IMR-90 (cell line): ENCODE measurements at regions not wholly inside any gene's neighbourhood (a gene's known extent, or its start where the extent isn't known, plus 50 kb on each side); places are given as distances from the start of the nearest gene placed in this dataset.

Experiments used
- ATAC-seq: fragments of 200-7000 bp; cut with Tn5 transposase; 2 replicates; pipeline ENCODE4 v1.9.1; 2020; ENCODE audit warnings: low read depth, mild to moderate bottlenecking, moderate library complexity
- BruUV-seq: library from RNA; stranded (reverse); fragments of 400-500 nt; replicated peaks from 2 replicates; lab custom pipeline; 2021; lab: Mats Ljungman, UMichigan
- CTCF ChIA-PET: fragments of 300-600 bp; formaldehyde crosslinking; extraction: SDS; loops from one replicate; lab custom pipeline; 2021; ENCODE audit warnings: antibody characterized with exemption; lab: Yijun Ruan, JAX
- POLR2A ChIA-PET: fragments of 300-600 bp; sonication (Branson Sonifier 250); formaldehyde crosslinking; loops from one replicate; lab custom pipeline; 2022; ENCODE audit warnings: antibody characterized with exemption; ENCODE audit not compliant: unreplicated experiment; lab: Charles Lee
- DNase-seq: peaks from one replicate; pipeline ENCODE4 v3.0.0; 2013
- H2AFZ ChIP-seq: replicated peaks from 2 replicates; pipeline ENCODE3; 2013; ENCODE audit warnings: low read length, mild to moderate bottlenecking; ENCODE audit not compliant: poor library complexity
- H2AK5ac ChIP-seq: 2 replicates; pipeline ENCODE4 v1.6.1; 2013; ENCODE audit warnings: low read depth, low read length, inconsistent platforms
- H2AK9ac ChIP-seq: replicated peaks from 2 replicates; pipeline ENCODE3; 2013; ENCODE audit warnings: mild to moderate bottlenecking, low read depth, low read length, moderate library complexity; ENCODE audit not compliant: poor library complexity
- H2BK120ac ChIP-seq: 2 replicates; pipeline ENCODE4 v1.6.1; 2013; ENCODE audit warnings: low read depth, low read length, inconsistent platforms
- H2BK15ac ChIP-seq: 3 replicates; pipeline ENCODE4 v1.6.1; 2013; ENCODE audit warnings: low read depth, low read length, inconsistent platforms
- H2BK20ac ChIP-seq: 2 replicates; pipeline ENCODE4 v1.6.1; 2013; ENCODE audit warnings: low read depth, mild to moderate bottlenecking, inconsistent platforms, low read length, moderate library complexity
- H2BK5ac ChIP-seq: 2 replicates; pipeline ENCODE4 v1.6.1; 2013; ENCODE audit warnings: mild to moderate bottlenecking, low read depth, low read length, inconsistent platforms; ENCODE audit not compliant: poor library complexity, severe bottlenecking
- H3K14ac ChIP-seq: replicated peaks from 2 replicates; pipeline ENCODE4 v1.6.1; 2013; ENCODE audit warnings: low read depth, low read length, inconsistent platforms
- H3K18ac ChIP-seq: 2 replicates; pipeline ENCODE4 v1.6.1; 2013; ENCODE audit warnings: low read depth, low read length, control low read depth
- H3K23ac ChIP-seq: 2 replicates; pipeline ENCODE4 v1.6.1; 2013; ENCODE audit warnings: low read depth, low read length, inconsistent platforms
- H3K27ac ChIP-seq: 2 replicates; pipeline ENCODE4 v1.5.1; 2013; ENCODE audit warnings: mild to moderate bottlenecking, control low read depth, low read length; ENCODE audit not compliant: insufficient read depth
- H3K27me3 ChIP-seq: 2 replicates; pipeline ENCODE4 v1.6.1; 2013; ENCODE audit warnings: low read length; ENCODE audit not compliant: control insufficient read depth, insufficient read depth
- H3K36me3 ChIP-seq: 2 replicates; pipeline ENCODE4 v1.6.1; 2013; ENCODE audit warnings: low read length, mixed read lengths; ENCODE audit not compliant: control insufficient read depth, insufficient read depth
- H3K4ac ChIP-seq: 2 replicates; pipeline ENCODE4 v1.6.1; 2013; ENCODE audit warnings: low read depth, low read length, inconsistent platforms
- H3K4me1 ChIP-seq: 2 replicates; pipeline ENCODE4 v1.6.1; 2013; ENCODE audit warnings: low read length, mixed read lengths; ENCODE audit not compliant: control insufficient read depth, insufficient read depth
- H3K4me2 ChIP-seq: 2 replicates; pipeline ENCODE4 v1.6.1; 2013; ENCODE audit warnings: low read depth, mild to moderate bottlenecking, control low read depth, low read length, moderate library complexity
- H3K4me3 ChIP-seq: 2 replicates; pipeline ENCODE4 v1.5.1; 2013; ENCODE audit warnings: low read depth, mild to moderate bottlenecking, control low read depth, low read length, moderate library complexity; ENCODE audit not compliant: insufficient read depth
- H3K56ac ChIP-seq: 2 replicates; pipeline ENCODE4 v1.6.1; 2013; ENCODE audit warnings: low read length, inconsistent platforms; ENCODE audit not compliant: insufficient read depth; ENCODE audit errors: extremely low read depth
- H3K79me1 ChIP-seq, 2 experiments: 2 replicates each; pipeline ENCODE4 v1.6.1; 2013; ENCODE audit warnings: low read length in 2 of 2, inconsistent platforms in 1 of 2, low read depth in 1 of 2
- H3K9ac ChIP-seq: 2 replicates; pipeline ENCODE4 v1.6.1; 2013; ENCODE audit warnings: low read depth, low read length, control low read depth
- H3K9me1 ChIP-seq: 2 replicates; pipeline ENCODE4 v1.6.1; 2013; ENCODE audit warnings: low read length, inconsistent platforms; ENCODE audit not compliant: insufficient read depth
- H3K9me3 ChIP-seq: 2 replicates; pipeline ENCODE4 v1.6.1; 2013; ENCODE audit warnings: low read length; ENCODE audit not compliant: control insufficient read depth, insufficient read depth
- H4K20me1 ChIP-seq: 2 replicates; pipeline ENCODE4 v1.6.1; 2013; ENCODE audit warnings: low read length, inconsistent platforms; ENCODE audit not compliant: insufficient read depth
- H4K5ac ChIP-seq: 2 replicates; pipeline ENCODE4 v1.6.1; 2013; ENCODE audit warnings: mild to moderate bottlenecking, low read depth, low read length, control low read depth
- H4K8ac ChIP-seq, 2 experiments: 2 replicates each; pipeline ENCODE4 v1.6.1; 2013; ENCODE audit warnings: low read depth in 2 of 2, low read length in 2 of 2, control low read depth in 1 of 2, inconsistent platforms in 1 of 2
- H4K91ac ChIP-seq: 2 replicates; pipeline ENCODE4 v1.6.1; 2013; ENCODE audit warnings: low read depth, low read length, inconsistent platforms; ENCODE audit not compliant: insufficient read depth
- BHLHE40 ChIP-seq: fragments of 150-350 bp; IDR thresholded peaks from 2 replicates; pipeline ENCODE4 v1.6.1; 2016; ENCODE audit warnings: mild to moderate bottlenecking, low read depth, low read length
- CEBPB ChIP-seq: IDR thresholded peaks from 2 replicates; pipeline ENCODE4 v1.6.1; 2012; ENCODE audit warnings: low read depth, low read length, improper control_type of control experiment
- CHD1 ChIP-seq: IDR thresholded peaks from 2 replicates; pipeline ENCODE4 v1.6.1; 2012; ENCODE audit warnings: low read depth, low read length, improper control_type of control experiment
- FOS ChIP-seq: fragments of 150-350 bp; IDR thresholded peaks from 2 replicates; pipeline ENCODE4 v1.6.1; 2016; ENCODE audit warnings: low read depth, low read length
- MAFK ChIP-seq: IDR thresholded peaks from 2 replicates; pipeline ENCODE4 v1.6.1; 2012; ENCODE audit warnings: low read depth, low read length, improper control_type of control experiment
- MAZ ChIP-seq: IDR thresholded peaks from 2 replicates; pipeline ENCODE4 v1.6.1; 2012; ENCODE audit warnings: low read depth, mild to moderate bottlenecking, low read length, improper control_type of control experiment, moderate library complexity, borderline replicate concordance
- MXI1 ChIP-seq: IDR thresholded peaks from 2 replicates; pipeline ENCODE4 v1.6.1; 2012; ENCODE audit warnings: low read depth, mild to moderate bottlenecking, low read length, moderate library complexity, borderline replicate concordance
- NFE2L2 ChIP-seq: fragments of 150-350 bp; IDR thresholded peaks from 2 replicates; pipeline ENCODE4 v1.6.1; 2016; ENCODE audit warnings: low read depth, mild to moderate bottlenecking, low read length
- POLR2A ChIP-seq: IDR thresholded peaks from 2 replicates; pipeline ENCODE4 v1.6.1; 2012; ENCODE audit warnings: mild to moderate bottlenecking, low read depth, low read length
- RAD21 ChIP-seq: IDR thresholded peaks from 2 replicates; pipeline ENCODE4 v1.6.1; 2012; ENCODE audit warnings: low read length, improper control_type of control experiment
- RCOR1 ChIP-seq: IDR thresholded peaks from 2 replicates; pipeline ENCODE4 v1.6.1; 2012; ENCODE audit warnings: mild to moderate bottlenecking, low read length, improper control_type of control experiment; ENCODE audit not compliant: insufficient replicate concordance
- RFX5 ChIP-seq: IDR thresholded peaks from 2 replicates; pipeline ENCODE4 v1.8.0; 2012; ENCODE audit warnings: low read depth, mild to moderate bottlenecking, low read length, moderate library complexity
- SMC3 ChIP-seq: fragments of 150-350 bp; IDR thresholded peaks from 2 replicates; pipeline ENCODE4 v1.6.1; 2016; ENCODE audit warnings: low read depth, mild to moderate bottlenecking, antibody characterized with exemption, low read length, moderate library complexity
- USF2 ChIP-seq: fragments of 150-350 bp; IDR thresholded peaks from 2 replicates; pipeline ENCODE4 v1.6.1; 2017; ENCODE audit warnings: mild to moderate bottlenecking, antibody characterized with exemption, low read length, low read depth
- WGBS, 2 experiments: methylation state at CpG; one replicate each; pipeline versions ENCODE4 v1.1.5 to v1.1.7; 2013; ENCODE audit warnings: missing lambda C conversion rate in 2 of 2; ENCODE audit not compliant: insufficient read length in 1 of 2; ENCODE audit errors: extremely low coverage in 2 of 2; 5-methylcytosine and 5-hydroxymethylcytosine counted together
- dilution Hi-C: fragments of 300-500 bp; cut with HindIII; formaldehyde crosslinking; loops from one replicate; pipeline ENCODE4 v1.14.3; 2018; ENCODE audit warnings: low sequenced_read_pairs; ENCODE audit not compliant: unreplicated experiment
- in situ Hi-C: fragments of 300-500 bp; cut with MboI; formaldehyde crosslinking; loops from 3 replicates; pipeline ENCODE4 v1.14.3; 2019; ENCODE audit warnings: low sequenced_read_pairs, inconsistent platforms, mixed read lengths
- intact Hi-C: fragments of 100-400 bp; cut with micrococcal nuclease; formaldehyde crosslinking; loops from 2 replicates; pipeline ENCODE4 v1.10.0; 2022
- TF ChIP-seq, protein P1 (sequence below): conservative IDR thresholded peaks from 2 replicates; pipeline ENCODE4 v1.5.1; 2012; ENCODE audit warnings: mild to moderate bottlenecking, low read depth, low read length, improper control_type of control experiment

DNA sequence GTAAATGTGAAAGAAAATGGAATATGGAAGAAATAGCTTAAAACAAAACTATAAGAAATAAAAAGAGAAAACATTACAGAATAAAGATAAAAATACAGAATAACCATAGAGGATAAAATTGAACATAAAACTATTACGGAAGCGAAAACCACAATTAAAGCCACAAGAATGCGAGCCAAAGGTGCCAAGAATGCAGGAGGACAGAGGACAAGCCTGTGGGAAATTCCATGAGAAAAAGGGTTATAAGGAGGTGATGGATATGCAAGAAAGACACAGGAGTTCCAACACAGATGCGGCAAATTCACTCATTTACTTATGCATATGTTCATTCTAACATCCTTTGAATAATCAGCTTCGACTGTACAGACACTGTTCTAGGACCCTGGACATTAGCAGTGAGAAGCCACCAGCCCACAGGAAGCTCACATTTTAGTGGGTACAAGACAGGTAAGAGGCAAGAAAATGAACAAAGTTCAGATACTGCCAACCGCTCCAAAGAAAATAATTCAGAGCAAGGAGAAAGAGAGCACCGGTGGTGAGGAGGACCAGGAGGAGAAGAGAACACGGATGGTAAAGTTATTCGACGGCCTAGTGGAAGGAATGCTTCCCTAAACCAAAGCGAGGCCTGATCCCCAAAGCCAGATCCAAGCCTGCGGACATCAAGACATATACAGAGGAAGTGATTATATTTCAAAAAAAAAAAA is 213.7 kb upstream of the MGMT start:
- Histone ChIP-seq H3K9me3 (peaks cover 15% of the 10 kb centered on the region), H2AFZ (no peak overlapping the region), H3K4me2 (no peak overlapping the region), H4K20me1 (no peaks in the 10 kb centered on the region), H4K5ac (no peak overlapping the region), H2BK5ac (no peak overlapping the region), H3K27me3 (no peaks in the 10 kb centered on the region), H3K9ac (no peak overlapping the region), H3K9me1 (no peaks in the 10 kb centered on the region), H3K56ac (no peak overlapping the region), H2BK20ac (no peak overlapping the region), H3K79me1 (no peaks in the 10 kb centered on the region), H3K14ac (no peak overlapping the region), H2AK5ac (no peak overlapping the region), H3K4me3 (no peak overlapping the region), H4K8ac (no peak overlapping the region), H3K27ac (no peak overlapping the region), H2BK120ac (no peak overlapping the region), H3K4me1 (no peaks in the 10 kb centered on the region), H3K4ac (no peak overlapping the region), H3K36me3 (no peaks in the 10 kb centered on the region), H3K23ac (no peak overlapping the region), H3K18ac (no peak overlapping the region), H2AK9ac (no peak overlapping the region), H2BK15ac (no peak overlapping the region), H4K91ac (no peak overlapping the region)
- BruUV-seq, result no TSS peak
- ChIA-PET POLR2A (no interaction called here), CTCF (interaction anchor here (0.7 kb wide), 1 partner anchor 406 kb away, joined by 3 read pairs; no protein-coding TSS in a partner anchor)
- no peak for TF ChIP-seq POLR2A
- no peak for TF ChIP-seq CHD1
- TF ChIP-seq MXI1, result no peak
- no peak for TF ChIP-seq NFE2L2
- TF ChIP-seq SMC3, result no peak
- no peak for TF ChIP-seq RAD21
- no peak for TF ChIP-seq BHLHE40
- no peak for TF ChIP-seq RFX5
- no peak for TF ChIP-seq MAFK
- no peak for TF ChIP-seq CEBPB
- no peak for TF ChIP-seq USF2
- no peak for TF ChIP-seq RCOR1
- TF ChIP-seq FOS, result no peak
- TF ChIP-seq MAZ, result no peak
- TF ChIP-seq, protein P1, sequence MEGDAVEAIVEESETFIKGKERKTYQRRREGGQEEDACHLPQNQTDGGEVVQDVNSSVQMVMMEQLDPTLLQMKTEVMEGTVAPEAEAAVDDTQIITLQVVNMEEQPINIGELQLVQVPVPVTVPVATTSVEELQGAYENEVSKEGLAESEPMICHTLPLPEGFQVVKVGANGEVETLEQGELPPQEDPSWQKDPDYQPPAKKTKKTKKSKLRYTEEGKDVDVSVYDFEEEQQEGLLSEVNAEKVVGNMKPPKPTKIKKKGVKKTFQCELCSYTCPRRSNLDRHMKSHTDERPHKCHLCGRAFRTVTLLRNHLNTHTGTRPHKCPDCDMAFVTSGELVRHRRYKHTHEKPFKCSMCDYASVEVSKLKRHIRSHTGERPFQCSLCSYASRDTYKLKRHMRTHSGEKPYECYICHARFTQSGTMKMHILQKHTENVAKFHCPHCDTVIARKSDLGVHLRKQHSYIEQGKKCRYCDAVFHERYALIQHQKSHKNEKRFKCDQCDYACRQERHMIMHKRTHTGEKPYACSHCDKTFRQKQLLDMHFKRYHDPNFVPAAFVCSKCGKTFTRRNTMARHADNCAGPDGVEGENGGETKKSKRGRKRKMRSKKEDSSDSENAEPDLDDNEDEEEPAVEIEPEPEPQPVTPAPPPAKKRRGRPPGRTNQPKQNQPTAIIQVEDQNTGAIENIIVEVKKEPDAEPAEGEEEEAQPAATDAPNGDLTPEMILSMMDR, result no peak
- dilution Hi-C loops, result no loop called here
- ATAC-seq (no peak), DNase-seq (no peak)
- intact Hi-C loops, result no loop called here
- in situ Hi-C loops, result no loop called here
- 100% methylated on average over 1 of the region's 12 CpGs; no CpG with 5 or more reads in 1 of the 2 experiments for WGBS, 2 experiments
